ENCODE measurements at regions not wholly inside any gene's neighbourhood (a gene's known extent, or its start where the extent isn't known, plus 50 kb on each side); places are given as distances from the start of the nearest gene placed in this dataset.

GRCh38 chr22:22820626-22821025, 67.0 kb upstream of the IGLL5 start:
- Histone ChIP-seq H4K5ac (ENCODE audit: insufficient read length, low read depth, low read length) (no peak overlapping the region), H3K79me1 (ENCODE audit: insufficient read depth, low read depth, low read length, poor library complexity, severe bottlenecking) (no peaks in the 10 kb centered on the region), H2AFZ (ENCODE audit: low read length) (no peak overlapping the region), H2BK120ac (ENCODE audit: low read depth, low read length, poor library complexity, severe bottlenecking) (no peak overlapping the region), H3K4ac (ENCODE audit: low read depth, low read length) (no peak overlapping the region), H2AK5ac (ENCODE audit: insufficient read length, low read length) (no peak overlapping the region), H3T11ph (ENCODE audit: low read length) (no peak overlapping the region), H4K8ac (replicated peaks; ENCODE audit: insufficient read length, low read depth, low read length) (no peak overlapping the region), H3K14ac (ENCODE audit: insufficient read depth, low read length) (no peak overlapping the region), H3K23me2 (ENCODE audit: insufficient read length, low read depth, low read length, poor library complexity, severe bottlenecking) (no peaks in the 10 kb centered on the region), H3K4me2 (ENCODE audit: insufficient read depth, insufficient read length, low read length) (no peak overlapping the region), H3K27ac (ENCODE audit: insufficient read length, low read depth, low read length) (no peak overlapping the region), H3K4me1 (ENCODE audit: insufficient read depth, low read length) (no peaks in the 10 kb centered on the region; the same call in 1 of the 2 replicates), H4K91ac (ENCODE audit: insufficient read length, low read depth, low read length) (no peak overlapping the region), H3K18ac (ENCODE audit: insufficient read length, low read depth, low read length) (no peak overlapping the region), H3K23ac (ENCODE audit: insufficient read length, low read depth, low read length) (no peak overlapping the region), H3K79me2 (ENCODE audit: insufficient read depth, low read length) (no peaks in the 10 kb centered on the region), H3K9me3 (ENCODE audit: control insufficient read depth, low read depth, low read length) (no peaks in the 10 kb centered on the region), H3K9ac (ENCODE audit: extremely low read depth, insufficient read length, low read length) (no peak overlapping the region), H2BK15ac (ENCODE audit: low read depth, low read length) (no peak overlapping the region), H2BK12ac (ENCODE audit: insufficient read length, low read depth, low read length) (no peak overlapping the region), H4K20me1 (ENCODE audit: control insufficient read depth, insufficient read depth, insufficient read length) (no peaks in the 10 kb centered on the region), H2BK5ac (ENCODE audit: insufficient read length, low read length) (no peak overlapping the region), H3K27me3 (ENCODE audit: insufficient read depth, low read length) (peaks cover 6% of the 10 kb centered on the region; the same call in 1 of the 2 replicates), H2BK20ac (ENCODE audit: low read depth, low read length, poor library complexity, severe bottlenecking) (no peak overlapping the region), H3K56ac (ENCODE audit: insufficient read length, low read depth, low read length) (no peak overlapping the region)
- no peak overlapping the region for H3K4me3 Mint-ChIP-seq
- peaks cover 98% of the 10 kb centered on the region for H3K27me3 Mint-ChIP-seq (ENCODE audit: low read depth)
- TF ChIP-seq CTCF (conservative IDR thresholded peaks at IDR 0.05): no peak
- H3K36me3 Mint-ChIP-seq (ENCODE audit: insufficient read depth in 1 of 3, low read depth in 3 of 3): no peaks in the 10 kb centered on the region
- WGBS (ENCODE audit: extremely low coverage, insufficient read length, low lambda C conversion rate): no CpG with 5 or more reads among the region's 2 CpGs
- no peak overlapping the region for H3K27ac Mint-ChIP-seq
- peaks cover 0 to 9% of the 10 kb centered on the region in 2 experiments; a peak in 2 of 4 replicates for H3K4me1 Mint-ChIP-seq
- no peaks in the 10 kb centered on the region for H3K9me3 Mint-ChIP-seq
- no peak for DNase-seq
